Stomach (tissue), 4 donors: ENCODE measurements at regions not wholly inside any gene's neighbourhood (a gene's known extent, or its start where the extent isn't known, plus 50 kb on each side); places are given as distances from the start of the nearest gene placed in this dataset.

ENCODE experiments used
- CTCF ChIP-seq, 7 experiments: fragments of 450-650 bp in 4 of 7; fragments of 200-600 bp in 3 of 7; sonication (generic) in 3 of 7; IDR thresholded peaks; one replicate each; pipeline ENCODE4 v1.5.1; 2016 to 2019; ENCODE audit warnings: antibody characterized with exemption in 7 of 7, control low read depth in 2 of 7, mild to moderate bottlenecking in 1 of 7
- EP300 ChIP-seq: sonication (generic); formaldehyde crosslinking; IDR thresholded peaks from one replicate; pipeline ENCODE4 v1.6.1; 2017; ENCODE audit warnings: antibody characterized with exemption
- POLR2A ChIP-seq, 4 donors: fragments of 450-650 bp; IDR thresholded peaks; one replicate each; pipeline ENCODE4 v1.6.1; 2016; ENCODE audit warnings: antibody characterized with exemption in 4 of 4, control low read depth in 2 of 4, mild to moderate bottlenecking in 1 of 4, moderate library complexity in 1 of 4
- POLR2AphosphoS5 ChIP-seq, 3 donors: sonication (generic); formaldehyde crosslinking; IDR thresholded peaks; one replicate each; pipeline ENCODE4 v1.6.1; 2016; ENCODE audit warnings: antibody characterized with exemption in 3 of 3

GRCh38 chr2:128427413-128427755 is 108.7 kb upstream of the HS6ST1 start:
- no peak for TF ChIP-seq CTCF (IDR thresholded peaks at IDR 0.05)
- no peak for TF ChIP-seq POLR2A (IDR thresholded peaks at IDR 0.05)
- TF ChIP-seq POLR2AphosphoS5 (IDR thresholded peaks at IDR 0.05) = no peak
- TF ChIP-seq EP300 = no peak
